ENCODE measurements at regions not wholly inside any gene's neighbourhood (a gene's known extent, or its start where the extent isn't known, plus 50 kb on each side); places are given as distances from the start of the nearest gene placed in this dataset.

DNA sequence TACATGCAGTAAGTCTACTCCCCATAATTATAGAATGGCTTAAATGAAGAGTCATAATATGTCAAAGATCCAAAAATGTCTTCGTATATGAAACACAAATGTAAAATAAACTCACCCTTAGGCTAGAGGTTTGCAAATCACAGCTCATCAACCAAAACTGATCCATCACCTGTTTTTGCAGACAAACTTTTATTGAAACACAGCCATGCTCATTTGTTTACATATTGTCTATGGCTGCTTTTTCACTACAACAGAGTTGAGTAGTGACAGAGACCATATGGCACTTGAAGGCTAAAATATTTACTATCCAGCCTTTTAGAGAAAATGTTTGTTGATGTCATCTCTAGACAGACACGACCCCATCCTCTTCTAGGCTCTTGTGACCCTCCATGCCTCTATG lies 64.5 kb upstream of the GEMIN8 start:
- Histone ChIP-seq H2AFZ (ENCODE audit: low read length) (no peak overlapping the region), H3K9me3 (ENCODE audit: control insufficient read depth, insufficient read depth, low read depth, low read length) (no peaks in the 10 kb centered on the region), H3K36me3 (ENCODE audit: control insufficient read depth, insufficient read depth, low read length) (no peaks in the 10 kb centered on the region), H3K4me1 (ENCODE audit: control insufficient read depth, extremely low read depth, insufficient read depth, low read length) (no peaks in the 10 kb centered on the region), H3K4me2 (ENCODE audit: extremely low read depth, insufficient read depth, low read length) (no peak overlapping the region), H3K79me2 (ENCODE audit: control insufficient read depth, insufficient read depth, low read length) (no peaks in the 10 kb centered on the region), H3K4me3 (replicated peaks in 1 of 4; ENCODE audit: control extremely low read depth in 1 of 4, insufficient read depth in 1 of 4, low read depth in 3 of 4, low read length in 4 of 4) (no peak overlapping the region), H3K9ac (ENCODE audit: insufficient read depth, low read length) (no peak overlapping the region), H3K27me3 (ENCODE audit: control insufficient read depth, insufficient read depth, low read length) (no peaks in the 10 kb centered on the region), H4K20me1 (ENCODE audit: control insufficient read depth, extremely low read depth, insufficient read depth, low read length) (no peaks in the 10 kb centered on the region), H3K27ac (ENCODE audit: insufficient read depth, low read length) (no peak overlapping the region)
- no peak for DNase-seq (ENCODE audit: low read depth in 2 of 2)
- TF ChIP-seq EZH2 (IDR thresholded peaks at IDR 0.05; ENCODE audit: low read length, missing control alignments), result no peak
- TF ChIP-seq, protein P1, sequence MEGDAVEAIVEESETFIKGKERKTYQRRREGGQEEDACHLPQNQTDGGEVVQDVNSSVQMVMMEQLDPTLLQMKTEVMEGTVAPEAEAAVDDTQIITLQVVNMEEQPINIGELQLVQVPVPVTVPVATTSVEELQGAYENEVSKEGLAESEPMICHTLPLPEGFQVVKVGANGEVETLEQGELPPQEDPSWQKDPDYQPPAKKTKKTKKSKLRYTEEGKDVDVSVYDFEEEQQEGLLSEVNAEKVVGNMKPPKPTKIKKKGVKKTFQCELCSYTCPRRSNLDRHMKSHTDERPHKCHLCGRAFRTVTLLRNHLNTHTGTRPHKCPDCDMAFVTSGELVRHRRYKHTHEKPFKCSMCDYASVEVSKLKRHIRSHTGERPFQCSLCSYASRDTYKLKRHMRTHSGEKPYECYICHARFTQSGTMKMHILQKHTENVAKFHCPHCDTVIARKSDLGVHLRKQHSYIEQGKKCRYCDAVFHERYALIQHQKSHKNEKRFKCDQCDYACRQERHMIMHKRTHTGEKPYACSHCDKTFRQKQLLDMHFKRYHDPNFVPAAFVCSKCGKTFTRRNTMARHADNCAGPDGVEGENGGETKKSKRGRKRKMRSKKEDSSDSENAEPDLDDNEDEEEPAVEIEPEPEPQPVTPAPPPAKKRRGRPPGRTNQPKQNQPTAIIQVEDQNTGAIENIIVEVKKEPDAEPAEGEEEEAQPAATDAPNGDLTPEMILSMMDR (conservative IDR thresholded peaks at IDR 0.05 in 1 of 2, IDR thresholded peaks at IDR 0.05 in 1 of 2; ENCODE audit: low read depth in 1 of 2, low read length in 2 of 2), result no peak

DNA sequence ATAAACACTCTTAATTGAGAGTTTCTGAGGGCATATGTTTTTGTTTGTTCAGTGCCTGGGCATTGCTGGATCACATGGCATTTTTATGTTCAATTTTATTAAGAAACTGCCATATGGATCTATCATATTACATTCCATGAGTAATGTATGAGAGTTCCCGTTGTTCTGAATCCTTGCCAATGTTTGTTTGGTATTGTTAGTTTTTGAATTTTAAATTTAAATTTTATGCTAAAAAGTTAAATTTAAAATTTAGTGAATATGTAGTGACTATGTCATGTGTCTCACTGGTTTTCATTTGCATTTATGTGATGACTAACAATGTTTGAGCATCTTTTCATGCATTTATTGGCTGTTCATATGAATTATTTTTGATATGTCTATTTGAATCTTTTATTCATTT lies 54.8 kb upstream of the GEMIN8 start:
- no peak for TF ChIP-seq EZH2 (IDR thresholded peaks at IDR 0.05; ENCODE audit: low read length, missing control alignments)
- TF ChIP-seq, protein P1 (conservative IDR thresholded peaks at IDR 0.05 in 1 of 2, IDR thresholded peaks at IDR 0.05 in 1 of 2; ENCODE audit: low read depth in 1 of 2, low read length in 2 of 2), result no peak
- no peaks in the 10 kb centered on the region for H3K36me3 ChIP-seq (ENCODE audit: control insufficient read depth, insufficient read depth, low read length)
- no peaks in the 10 kb centered on the region for H3K79me2 ChIP-seq (ENCODE audit: control insufficient read depth, insufficient read depth, low read length)
- H3K4me3 ChIP-seq (replicated peaks in 1 of 4; ENCODE audit: control extremely low read depth in 1 of 4, insufficient read depth in 1 of 4, low read depth in 3 of 4, low read length in 4 of 4), result no peak overlapping the region
- no peak overlapping the region for H3K27ac ChIP-seq (ENCODE audit: insufficient read depth, low read length)
- no peaks in the 10 kb centered on the region for H3K4me1 ChIP-seq (ENCODE audit: control insufficient read depth, extremely low read depth, insufficient read depth, low read length)
- H3K4me2 ChIP-seq (ENCODE audit: extremely low read depth, insufficient read depth, low read length), result no peak overlapping the region
- H3K9me3 ChIP-seq (ENCODE audit: control insufficient read depth, insufficient read depth, low read depth, low read length), result no peaks in the 10 kb centered on the region
- no peaks in the 10 kb centered on the region for H4K20me1 ChIP-seq (ENCODE audit: control insufficient read depth, extremely low read depth, insufficient read depth, low read length)
- no peak overlapping the region for H2AFZ ChIP-seq (ENCODE audit: low read length)
- no peak overlapping the region for H3K9ac ChIP-seq (ENCODE audit: insufficient read depth, low read length)
- no peaks in the 10 kb centered on the region for H3K27me3 ChIP-seq (ENCODE audit: control insufficient read depth, insufficient read depth, low read length)
- DNase-seq (ENCODE audit: low read depth in 2 of 2), result no peak

DNA sequence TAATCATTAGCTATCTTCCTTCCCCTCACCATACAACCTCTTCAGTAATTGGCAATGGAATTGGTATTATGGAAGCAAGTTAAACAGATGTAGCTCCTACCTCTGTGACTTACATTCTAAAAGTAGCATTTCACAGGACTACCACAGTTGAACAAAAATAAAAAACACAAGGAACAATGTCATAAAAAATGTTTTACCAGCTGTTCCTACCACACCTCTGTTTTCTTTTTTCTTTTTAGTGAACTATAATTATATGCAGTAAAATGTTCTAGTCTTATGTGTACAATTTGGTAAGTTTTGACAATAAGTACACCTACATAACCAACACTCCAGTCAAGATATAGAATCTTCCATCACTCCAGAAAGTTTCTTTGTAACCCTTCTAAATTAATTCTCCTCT lies 54.1 kb upstream of the GEMIN8 start:
- TF ChIP-seq, protein P1 (conservative IDR thresholded peaks at IDR 0.05 in 1 of 2, IDR thresholded peaks at IDR 0.05 in 1 of 2; ENCODE audit: low read depth in 1 of 2, low read length in 2 of 2), result no peak
- TF ChIP-seq EZH2 (IDR thresholded peaks at IDR 0.05; ENCODE audit: low read length, missing control alignments), result no peak

More for the DNA sequence above, 54.1 kb upstream of the GEMIN8 start:
- Histone ChIP-seq H3K4me3 (replicated peaks in 1 of 4; ENCODE audit: control extremely low read depth in 1 of 4, insufficient read depth in 1 of 4, low read depth in 3 of 4, low read length in 4 of 4) (no peak overlapping the region), H3K27ac (ENCODE audit: insufficient read depth, low read length) (no peak overlapping the region), H3K36me3 (ENCODE audit: control insufficient read depth, insufficient read depth, low read length) (no peaks in the 10 kb centered on the region), H2AFZ (ENCODE audit: low read length) (no peak overlapping the region), H3K9ac (ENCODE audit: insufficient read depth, low read length) (no peak overlapping the region), H3K4me1 (ENCODE audit: control insufficient read depth, extremely low read depth, insufficient read depth, low read length) (no peaks in the 10 kb centered on the region), H3K79me2 (ENCODE audit: control insufficient read depth, insufficient read depth, low read length) (no peaks in the 10 kb centered on the region), H4K20me1 (ENCODE audit: control insufficient read depth, extremely low read depth, insufficient read depth, low read length) (no peaks in the 10 kb centered on the region), H3K27me3 (ENCODE audit: control insufficient read depth, insufficient read depth, low read length) (no peaks in the 10 kb centered on the region), H3K9me3 (ENCODE audit: control insufficient read depth, insufficient read depth, low read depth, low read length) (no peaks in the 10 kb centered on the region), H3K4me2 (ENCODE audit: extremely low read depth, insufficient read depth, low read length) (no peak overlapping the region)
- DNase-seq (ENCODE audit: low read depth in 2 of 2), result no peak
